Keratinocyte (primary cell): ENCODE measurements at regions not wholly inside any gene's neighbourhood (a gene's known extent, or its start where the extent isn't known, plus 50 kb on each side); places are given as distances from the start of the nearest gene placed in this dataset.

ENCODE experiments used
- DNase-seq: peaks from one replicate; pipeline ENCODE4 v3.0.0-alpha.2; 2011; ENCODE audit warnings: low read depth, missing footprints, low spot score
- FAIRE-seq: peaks from 2 replicates; lab custom pipeline; 2011; peaks lifted over from hg19 to GRCh38; lab: Jason Lieb, UNC
- H2AFZ ChIP-seq: 2 replicates; pipeline ENCODE4 v1.6.0; 2012; ENCODE audit warnings: low read length, control low read depth, inconsistent platforms; ENCODE audit not compliant: control insufficient read depth
- H3K27ac ChIP-seq: 2 replicates; pipeline ENCODE4 v1.5.1; 2011; ENCODE audit warnings: low read length; ENCODE audit not compliant: control insufficient read depth, insufficient read depth
- H3K27me3 ChIP-seq: 3 replicates; pipeline ENCODE4 v1.6.0; 2011; ENCODE audit warnings: low read length; ENCODE audit not compliant: control insufficient read depth, insufficient read depth; ENCODE audit errors: extremely low read depth
- H3K36me3 ChIP-seq, 2 experiments: 2 replicates in 1 of 2; 3 replicates in 1 of 2; pipeline ENCODE4 v1.5.1; 2011; ENCODE audit warnings: low read length in 2 of 2, mild to moderate bottlenecking in 1 of 2; ENCODE audit not compliant: control insufficient read depth in 2 of 2, insufficient read depth in 2 of 2; ENCODE audit errors: extremely low read depth in 1 of 2
- H3K4me1 ChIP-seq: 3 replicates; pipeline ENCODE4 v1.5.1; 2011; ENCODE audit warnings: low read length; ENCODE audit not compliant: control insufficient read depth, insufficient read depth; ENCODE audit errors: extremely low read depth
- H3K4me2 ChIP-seq: 3 replicates; pipeline ENCODE4 v1.6.0; 2011; ENCODE audit warnings: low read depth, low read length; ENCODE audit not compliant: control insufficient read depth, insufficient read depth; ENCODE audit errors: extremely low read depth
- H3K4me3 ChIP-seq, 3 experiments: fragments of 200-600 bp in 1 of 3; sonication (generic) in 1 of 3; 2 replicates in 2 of 3; 3 replicates in 1 of 3; pipeline ENCODE4 v1.5.1; 2011 to 2016; ENCODE audit warnings: low read length in 3 of 3, mild to moderate bottlenecking in 3 of 3, control low read depth in 2 of 3, inconsistent platforms in 1 of 3, low read depth in 1 of 3, mixed read lengths in 1 of 3, mixed run types in 1 of 3, moderate library complexity in 1 of 3; ENCODE audit not compliant: control insufficient read depth in 2 of 3, insufficient read depth in 2 of 3; ENCODE audit errors: extremely low read depth in 1 of 3
- H3K79me2 ChIP-seq: 2 replicates; pipeline ENCODE4 v1.6.0; 2012; ENCODE audit warnings: low read length; ENCODE audit not compliant: control insufficient read depth, insufficient read depth
- H3K9ac ChIP-seq: 3 replicates; pipeline ENCODE4 v1.6.0; 2011; ENCODE audit warnings: low read length; ENCODE audit not compliant: control insufficient read depth, insufficient read depth; ENCODE audit errors: extremely low read depth
- H3K9me1 ChIP-seq: 3 replicates; pipeline ENCODE4 v1.6.0; 2011; ENCODE audit warnings: low read length; ENCODE audit not compliant: control insufficient read depth, insufficient read depth; ENCODE audit errors: extremely low read depth
- H3K9me3 ChIP-seq: 2 replicates; pipeline ENCODE4 v1.5.1; 2012; ENCODE audit warnings: low read depth, low read length; ENCODE audit not compliant: control insufficient read depth
- H4K20me1 ChIP-seq: 3 replicates; pipeline ENCODE4 v1.6.0; 2011; ENCODE audit warnings: low read length; ENCODE audit not compliant: control insufficient read depth, insufficient read depth; ENCODE audit errors: extremely low read depth
- CTCF ChIP-seq, 3 experiments: IDR thresholded peaks in 1 of 3; conservative IDR thresholded peaks in 1 of 3; optimal IDR thresholded peaks in 1 of 3; 2 replicates in 2 of 3; 3 replicates in 1 of 3; pipeline versions ENCODE3 to v1.5.1; 2011; ENCODE audit warnings: low read length in 3 of 3, mild to moderate bottlenecking in 3 of 3, moderate library complexity in 2 of 3, control low read depth in 1 of 3, inconsistent platforms in 1 of 3; ENCODE audit not compliant: insufficient read depth in 2 of 3; ENCODE audit errors: extremely low read depth in 1 of 3
- EZH2 ChIP-seq: IDR thresholded peaks from one replicate; pipeline ENCODE4 v1.6.1; 2012; ENCODE audit warnings: inconsistent platforms, mild to moderate bottlenecking, low read length, moderate library complexity
- dilution Hi-C: fragments of 300-500 bp; cut with MboI; formaldehyde crosslinking; loops from one replicate; pipeline ENCODE4 v1.7.0; 2020; ENCODE audit warnings: low sequenced_read_pairs; ENCODE audit not compliant: extremely low pct_ligation_motif_present

DNA sequence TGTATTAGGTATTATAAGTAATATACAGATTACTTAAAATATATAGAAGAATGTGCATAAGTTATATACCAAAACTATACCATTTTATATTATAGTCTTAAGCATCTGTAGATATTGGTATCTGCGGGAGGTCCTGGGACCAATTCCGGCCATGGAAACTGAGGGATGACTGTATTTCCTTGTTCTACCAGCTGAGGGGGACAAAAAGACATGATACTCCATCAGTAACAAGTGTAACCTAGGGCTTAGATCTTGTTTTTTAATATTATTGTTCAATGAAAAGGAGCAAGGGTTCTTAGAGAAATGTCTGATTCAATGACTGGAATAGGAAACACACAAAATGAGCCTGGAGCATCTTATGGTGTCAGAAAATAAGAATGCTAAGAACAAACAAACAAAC, 752.5 kb downstream of the CCSER2 start:
- dilution Hi-C loops: no loop called here
- Histone ChIP-seq H3K27ac (no peak overlapping the region), H3K4me3 (no peak overlapping the region), H3K36me3 (no peaks in the 10 kb centered on the region), H3K4me2 (no peak overlapping the region), H4K20me1 (no peaks in the 10 kb centered on the region), H3K4me1 (no peaks in the 10 kb centered on the region), H2AFZ (no peak overlapping the region), H3K9me1 (no peaks in the 10 kb centered on the region), H3K9me3 (no peaks in the 10 kb centered on the region), H3K9ac (no peak overlapping the region), H3K79me2 (no peaks in the 10 kb centered on the region), H3K27me3 (no peaks in the 10 kb centered on the region)
- FAIRE-seq: no peak
- TF ChIP-seq CTCF (optimal IDR thresholded peaks at IDR 0.05 in 1 of 3, IDR thresholded peaks at IDR 0.05 in 1 of 3, conservative IDR thresholded peaks at IDR 0.05 in 1 of 3; ENCODE audit: extremely low read depth in 1 of 3, insufficient read depth in 2 of 3, low read length in 3 of 3) (peak in 1 of 3 experiments; percentile 5), EZH2 (no peak)
- DNase-seq: no peak

GRCh38 chr10:85098835-85099521, 770.6 kb downstream of the CCSER2 start:
- TF ChIP-seq EZH2 (no peak), CTCF (optimal IDR thresholded peaks at IDR 0.05 in 1 of 3, IDR thresholded peaks at IDR 0.05 in 1 of 3, conservative IDR thresholded peaks at IDR 0.05 in 1 of 3; ENCODE audit: extremely low read depth in 1 of 3, insufficient read depth in 2 of 3, low read length in 3 of 3) (no peak)
- H3K27ac ChIP-seq: peak overlapping the region; percentile 31
- no peak overlapping the region for H3K4me3 ChIP-seq
- FAIRE-seq: no peak
- no peaks in the 10 kb centered on the region for H3K27me3 ChIP-seq
- H3K79me2 ChIP-seq: no peaks in the 10 kb centered on the region
- H3K36me3 ChIP-seq: no peaks in the 10 kb centered on the region
- H2AFZ ChIP-seq: no peak overlapping the region
- DNase-seq: no peak
- dilution Hi-C loops: no loop called here
- H3K9me3 ChIP-seq: no peaks in the 10 kb centered on the region
- no peaks in the 10 kb centered on the region for H3K9me1 ChIP-seq
- H4K20me1 ChIP-seq: no peaks in the 10 kb centered on the region
- H3K9ac ChIP-seq: no peak overlapping the region
- H3K4me2 ChIP-seq: no peak overlapping the region
- peaks cover 5% of the 10 kb centered on the region for H3K4me1 ChIP-seq
